WTC11 (cell line): ENCODE measurements at regions not wholly inside any gene's neighbourhood (a gene's known extent, or its start where the extent isn't known, plus 50 kb on each side); places are given as distances from the start of the nearest gene placed in this dataset.

Experiments used
- ATAC-seq: fragments of 200-7000 bp; cut with Tn5 transposase; 2 replicates; pipeline ENCODE4 v1.10.0; 2021; ENCODE audit warnings: mild to moderate bottlenecking, moderate library complexity
- CTCF ChIA-PET: fragments of 300-600 bp; sonication (Branson Sonifier 250); formaldehyde crosslinking; loops from one replicate; lab custom pipeline; 2021; ENCODE audit warnings: antibody characterized with exemption; lab: Charles Lee
- POLR2A ChIA-PET: fragments of 350-600 bp; sonication (Branson Sonifier 250); formaldehyde crosslinking; loops from one replicate; lab custom pipeline; 2021; ENCODE audit warnings: antibody characterized with exemption; lab: Charles Lee
- DNase-seq: peaks from one replicate; pipeline ENCODE4 v3.0.0; 2021; ENCODE audit warnings: low spot score
- H3K27ac Mint-ChIP-seq: 2 replicates; pipeline ENCODE4 v1.8.0; 2021; ENCODE audit warnings: mixed read lengths
- H3K27me3 Mint-ChIP-seq: 2 replicates; pipeline ENCODE4 v1.8.0; 2021; ENCODE audit warnings: low read depth, mild to moderate bottlenecking, moderate library complexity, mixed read lengths
- H3K36me3 Mint-ChIP-seq: 2 replicates; pipeline ENCODE4 v1.8.0; 2021; ENCODE audit warnings: mixed read lengths
- H3K4me1 Mint-ChIP-seq: 2 replicates; pipeline ENCODE4 v1.8.0; 2022; ENCODE audit warnings: mixed read lengths
- H3K4me3 Mint-ChIP-seq: 2 replicates; pipeline ENCODE4 v1.8.0; 2021; ENCODE audit warnings: mild to moderate bottlenecking, moderate library complexity, mixed read lengths
- H3K9me3 Mint-ChIP-seq: 2 replicates; pipeline ENCODE4 v1.8.0; 2021; ENCODE audit warnings: mixed read lengths
- EMX1 ChIP-seq: fragments of 250-450 bp; sonication (Bioruptor Pico); IDR thresholded peaks from 2 replicates; pipeline ENCODE4 v1.8.0; 2021; ENCODE audit warnings: mild to moderate bottlenecking
- FOXP1 ChIP-seq: sonication (generic); formaldehyde crosslinking; IDR thresholded peaks from 2 replicates; pipeline ENCODE4 v1.8.0; 2022; ENCODE audit warnings: missing genetic modification reagents, mild to moderate bottlenecking, moderate library complexity, borderline replicate concordance
- GTF2I ChIP-seq: fragments of 250-450 bp; sonication (Bioruptor Pico); conservative IDR thresholded peaks from 2 replicates; pipeline ENCODE4 v1.4.0; 2021; ENCODE audit warnings: mild to moderate bottlenecking
- MXD4 ChIP-seq: fragments of 250-450 bp; sonication (Bioruptor Pico); IDR thresholded peaks from 2 replicates; pipeline ENCODE4 v1.8.0; 2021; ENCODE audit warnings: mild to moderate bottlenecking, moderate library complexity, borderline replicate concordance
- SP1 ChIP-seq: sonication (generic); formaldehyde crosslinking; conservative IDR thresholded peaks from 2 replicates; pipeline ENCODE4 v1.8.1; 2022; ENCODE audit warnings: missing genetic modification reagents
- TEAD4 ChIP-seq: sonication (generic); formaldehyde crosslinking; IDR thresholded peaks from 2 replicates; pipeline ENCODE4 v1.8.0; 2022; ENCODE audit warnings: mild to moderate bottlenecking, missing genetic modification reagents
- TP53 ChIP-seq: sonication (generic); formaldehyde crosslinking; IDR thresholded peaks from 2 replicates; pipeline ENCODE4 v1.8.1; 2023; ENCODE audit warnings: mild to moderate bottlenecking, missing genetic modification reagents
- ZNF232 ChIP-seq: sonication (generic); formaldehyde crosslinking; IDR thresholded peaks from 2 replicates; pipeline ENCODE4 v1.8.0; 2022; ENCODE audit warnings: mild to moderate bottlenecking, missing genetic modification reagents
- TF ChIP-seq, protein P1 (sequence below): sonication (generic); formaldehyde crosslinking; IDR thresholded peaks from 2 replicates; pipeline ENCODE4 v1.8.1; 2023; ENCODE audit warnings: mild to moderate bottlenecking, moderate library complexity, missing genetic modification reagents
- TF ChIP-seq, protein P2 (sequence below): fragments of 250-450 bp; sonication (Bioruptor Pico); IDR thresholded peaks from 2 replicates; pipeline ENCODE4 v1.9.0; 2021; ENCODE audit warnings: moderate library complexity, mild to moderate bottlenecking, inconsistent platforms, borderline replicate concordance
- TF ChIP-seq, protein P3 (sequence below): sonication (generic); formaldehyde crosslinking; IDR thresholded peaks from 2 replicates; pipeline ENCODE4 v1.8.0; 2022; ENCODE audit warnings: mild to moderate bottlenecking, missing genetic modification reagents
- TF ChIP-seq, protein P4 (sequence below): sonication (generic); formaldehyde crosslinking; conservative IDR thresholded peaks from 2 replicates; pipeline ENCODE4 v1.8.1; 2022; ENCODE audit warnings: mild to moderate bottlenecking, missing genetic modification reagents
- TF ChIP-seq, protein P5 (sequence below): sonication (generic); formaldehyde crosslinking; IDR thresholded peaks from 2 replicates; pipeline ENCODE4 v1.8.1; 2023; ENCODE audit warnings: mild to moderate bottlenecking, missing genetic modification reagents
- TF ChIP-seq, protein P6 (sequence below): sonication (generic); formaldehyde crosslinking; IDR thresholded peaks from 2 replicates; pipeline ENCODE4 v1.8.1; 2023; ENCODE audit warnings: mild to moderate bottlenecking, missing genetic modification reagents
- TF ChIP-seq, protein P7 (sequence below): sonication (generic); formaldehyde crosslinking; IDR thresholded peaks from 2 replicates; pipeline ENCODE4 v1.8.1; 2022; ENCODE audit warnings: mild to moderate bottlenecking, missing genetic modification reagents, moderate library complexity, borderline replicate concordance
- TF ChIP-seq, protein P8 (sequence below): sonication (generic); formaldehyde crosslinking; IDR thresholded peaks from 2 replicates; pipeline ENCODE4 v1.8.0; 2022; ENCODE audit warnings: missing genetic modification reagents

DNA sequence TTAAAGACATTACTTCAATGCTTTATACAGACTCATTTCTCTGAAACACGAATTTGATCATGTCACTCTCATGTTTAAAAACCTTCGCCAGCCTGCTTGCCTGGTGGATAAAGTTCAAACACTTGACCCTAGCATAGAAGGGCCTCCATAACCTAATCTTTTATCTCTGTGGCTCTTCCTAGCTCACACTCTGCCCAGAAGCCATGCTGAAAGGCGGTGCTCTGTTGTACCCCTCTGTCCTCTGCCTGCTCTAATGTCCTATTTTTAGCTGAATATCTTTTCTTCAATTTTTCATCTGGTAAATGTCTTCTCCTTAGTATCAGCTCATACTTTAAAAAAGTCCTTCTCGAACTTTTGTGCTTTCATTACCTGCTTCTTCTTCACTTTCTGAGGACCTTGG lies 302.6 kb upstream of the BOD1L1 start:
- Mint-ChIP-seq H3K27me3 (no peaks in the 10 kb centered on the region; the same call in 1 of the 2 replicates), H3K4me1 (no peaks in the 10 kb centered on the region), H3K36me3 (no peaks in the 10 kb centered on the region), H3K4me3 (no peak overlapping the region), H3K9me3 (no peaks in the 10 kb centered on the region), H3K27ac (no peak overlapping the region)
- ATAC-seq, result no peak
- TF ChIP-seq, protein P1, sequence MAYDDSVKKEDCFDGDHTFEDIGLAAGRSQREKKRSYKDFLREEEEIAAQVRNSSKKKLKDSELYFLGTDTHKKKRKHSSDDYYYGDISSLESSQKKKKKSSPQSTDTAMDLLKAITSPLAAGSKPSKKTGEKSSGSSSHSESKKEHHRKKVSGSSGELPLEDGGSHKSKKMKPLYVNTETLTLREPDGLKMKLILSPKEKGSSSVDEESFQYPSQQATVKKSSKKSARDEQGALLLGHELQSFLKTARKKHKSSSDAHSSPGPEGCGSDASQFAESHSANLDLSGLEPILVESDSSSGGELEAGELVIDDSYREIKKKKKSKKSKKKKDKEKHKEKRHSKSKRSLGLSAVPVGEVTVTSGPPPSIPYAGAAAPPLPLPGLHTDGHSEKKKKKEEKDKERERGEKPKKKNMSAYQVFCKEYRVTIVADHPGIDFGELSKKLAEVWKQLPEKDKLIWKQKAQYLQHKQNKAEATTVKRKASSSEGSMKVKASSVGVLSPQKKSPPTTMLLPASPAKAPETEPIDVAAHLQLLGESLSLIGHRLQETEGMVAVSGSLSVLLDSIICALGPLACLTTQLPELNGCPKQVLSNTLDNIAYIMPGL (CRISPR knock-in tag), result no peak
- TF ChIP-seq, protein P2, sequence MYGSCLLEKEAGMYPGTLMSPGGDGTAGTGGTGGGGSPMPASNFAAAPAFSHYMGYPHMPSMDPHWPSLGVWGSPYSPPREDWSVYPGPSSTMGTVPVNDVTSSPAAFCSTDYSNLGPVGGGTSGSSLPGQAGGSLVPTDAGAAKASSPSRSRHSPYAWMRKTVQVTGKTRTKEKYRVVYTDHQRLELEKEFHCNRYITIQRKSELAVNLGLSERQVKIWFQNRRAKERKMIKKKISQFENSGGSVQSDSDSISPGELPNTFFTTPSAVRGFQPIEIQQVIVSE (CRISPR knock-in tag), result no peak
- TF ChIP-seq TP53 (CRISPR knock-in tag) (no peak), FOXP1 (CRISPR knock-in tag) (no peak), GTF2I (no peak)
- TF ChIP-seq, protein P3, sequence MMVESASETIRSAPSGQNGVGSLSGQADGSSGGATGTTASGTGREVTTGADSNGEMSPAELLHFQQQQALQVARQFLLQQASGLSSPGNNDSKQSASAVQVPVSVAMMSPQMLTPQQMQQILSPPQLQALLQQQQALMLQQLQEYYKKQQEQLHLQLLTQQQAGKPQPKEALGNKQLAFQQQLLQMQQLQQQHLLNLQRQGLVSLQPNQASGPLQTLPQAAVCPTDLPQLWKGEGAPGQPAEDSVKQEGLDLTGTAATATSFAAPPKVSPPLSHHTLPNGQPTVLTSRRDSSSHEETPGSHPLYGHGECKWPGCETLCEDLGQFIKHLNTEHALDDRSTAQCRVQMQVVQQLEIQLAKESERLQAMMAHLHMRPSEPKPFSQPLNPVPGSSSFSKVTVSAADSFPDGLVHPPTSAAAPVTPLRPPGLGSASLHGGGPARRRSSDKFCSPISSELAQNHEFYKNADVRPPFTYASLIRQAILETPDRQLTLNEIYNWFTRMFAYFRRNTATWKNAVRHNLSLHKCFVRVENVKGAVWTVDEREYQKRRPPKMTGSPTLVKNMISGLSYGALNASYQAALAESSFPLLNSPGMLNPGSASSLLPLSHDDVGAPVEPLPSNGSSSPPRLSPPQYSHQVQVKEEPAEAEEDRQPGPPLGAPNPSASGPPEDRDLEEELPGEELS, result no peak
- TF ChIP-seq, protein P4, sequence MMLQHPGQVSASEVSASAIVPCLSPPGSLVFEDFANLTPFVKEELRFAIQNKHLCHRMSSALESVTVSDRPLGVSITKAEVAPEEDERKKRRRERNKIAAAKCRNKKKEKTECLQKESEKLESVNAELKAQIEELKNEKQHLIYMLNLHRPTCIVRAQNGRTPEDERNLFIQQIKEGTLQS (CRISPR knock-in tag), result no peak
- no peak for DNase-seq
- POLR2A ChIA-PET, result interaction anchor here (0.6 kb wide), 1 partner anchor 101 kb away, joined by 4 read pairs; no protein-coding TSS in a partner anchor
- CTCF ChIA-PET, result no interaction called here

DNA sequence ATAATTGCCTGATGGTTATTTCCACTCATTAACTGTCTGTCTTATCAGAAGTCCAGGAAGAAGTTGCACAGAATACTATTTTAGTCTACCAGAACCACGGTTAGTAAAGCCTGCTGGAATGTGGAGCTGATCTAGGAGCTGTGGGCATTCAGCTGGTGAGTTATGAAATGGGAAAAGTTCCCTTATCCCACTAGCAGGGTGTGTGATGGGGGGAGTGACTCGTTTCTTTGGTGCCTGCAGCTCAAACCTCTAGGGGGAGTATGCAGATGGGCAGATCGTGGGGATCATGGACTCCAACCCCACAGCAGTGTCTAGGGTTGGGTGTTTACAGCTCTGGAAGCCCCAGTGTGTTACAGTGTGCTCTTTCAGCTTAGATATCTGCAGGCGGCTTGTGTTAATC lies 305.7 kb upstream of the BOD1L1 start:
- H3K27me3 Mint-ChIP-seq, result no peaks in the 10 kb centered on the region; the same call in 1 of the 2 replicates
- ChIA-PET CTCF (interaction anchor here (1.0 to 1.3 kb wide), 3 partner anchors 19 to 278 kb away, joined by 3 to 4 read pairs (median 3); no protein-coding TSS in a partner anchor), POLR2A (interaction anchor here (0.6 kb wide), 1 partner anchor 57 kb away, joined by 3 read pairs; no protein-coding TSS in a partner anchor)
- DNase-seq, result peak; percentile 16
- no peaks in the 10 kb centered on the region for H3K36me3 Mint-ChIP-seq
- peak; percentile 91 for ATAC-seq
- H3K9me3 Mint-ChIP-seq, result no peaks in the 10 kb centered on the region
- TF ChIP-seq, protein P5, sequence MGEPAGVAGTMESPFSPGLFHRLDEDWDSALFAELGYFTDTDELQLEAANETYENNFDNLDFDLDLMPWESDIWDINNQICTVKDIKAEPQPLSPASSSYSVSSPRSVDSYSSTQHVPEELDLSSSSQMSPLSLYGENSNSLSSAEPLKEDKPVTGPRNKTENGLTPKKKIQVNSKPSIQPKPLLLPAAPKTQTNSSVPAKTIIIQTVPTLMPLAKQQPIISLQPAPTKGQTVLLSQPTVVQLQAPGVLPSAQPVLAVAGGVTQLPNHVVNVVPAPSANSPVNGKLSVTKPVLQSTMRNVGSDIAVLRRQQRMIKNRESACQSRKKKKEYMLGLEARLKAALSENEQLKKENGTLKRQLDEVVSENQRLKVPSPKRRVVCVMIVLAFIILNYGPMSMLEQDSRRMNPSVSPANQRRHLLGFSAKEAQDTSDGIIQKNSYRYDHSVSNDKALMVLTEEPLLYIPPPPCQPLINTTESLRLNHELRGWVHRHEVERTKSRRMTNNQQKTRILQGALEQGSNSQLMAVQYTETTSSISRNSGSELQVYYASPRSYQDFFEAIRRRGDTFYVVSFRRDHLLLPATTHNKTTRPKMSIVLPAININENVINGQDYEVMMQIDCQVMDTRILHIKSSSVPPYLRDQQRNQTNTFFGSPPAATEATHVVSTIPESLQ (CRISPR knock-in tag), result no peak
- no peak for TF ChIP-seq MXD4 (CRISPR knock-in tag)
- TF ChIP-seq SP1 (CRISPR knock-in tag), result no peak
- TF ChIP-seq, protein P6, sequence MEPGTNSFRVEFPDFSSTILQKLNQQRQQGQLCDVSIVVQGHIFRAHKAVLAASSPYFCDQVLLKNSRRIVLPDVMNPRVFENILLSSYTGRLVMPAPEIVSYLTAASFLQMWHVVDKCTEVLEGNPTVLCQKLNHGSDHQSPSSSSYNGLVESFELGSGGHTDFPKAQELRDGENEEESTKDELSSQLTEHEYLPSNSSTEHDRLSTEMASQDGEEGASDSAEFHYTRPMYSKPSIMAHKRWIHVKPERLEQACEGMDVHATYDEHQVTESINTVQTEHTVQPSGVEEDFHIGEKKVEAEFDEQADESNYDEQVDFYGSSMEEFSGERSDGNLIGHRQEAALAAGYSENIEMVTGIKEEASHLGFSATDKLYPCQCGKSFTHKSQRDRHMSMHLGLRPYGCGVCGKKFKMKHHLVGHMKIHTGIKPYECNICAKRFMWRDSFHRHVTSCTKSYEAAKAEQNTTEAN (CRISPR knock-in tag), result no peak
- TF ChIP-seq, protein P7, sequence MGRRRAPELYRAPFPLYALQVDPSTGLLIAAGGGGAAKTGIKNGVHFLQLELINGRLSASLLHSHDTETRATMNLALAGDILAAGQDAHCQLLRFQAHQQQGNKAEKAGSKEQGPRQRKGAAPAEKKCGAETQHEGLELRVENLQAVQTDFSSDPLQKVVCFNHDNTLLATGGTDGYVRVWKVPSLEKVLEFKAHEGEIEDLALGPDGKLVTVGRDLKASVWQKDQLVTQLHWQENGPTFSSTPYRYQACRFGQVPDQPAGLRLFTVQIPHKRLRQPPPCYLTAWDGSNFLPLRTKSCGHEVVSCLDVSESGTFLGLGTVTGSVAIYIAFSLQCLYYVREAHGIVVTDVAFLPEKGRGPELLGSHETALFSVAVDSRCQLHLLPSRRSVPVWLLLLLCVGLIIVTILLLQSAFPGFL (CRISPR knock-in tag), result no peak
- TF ChIP-seq, protein P8, sequence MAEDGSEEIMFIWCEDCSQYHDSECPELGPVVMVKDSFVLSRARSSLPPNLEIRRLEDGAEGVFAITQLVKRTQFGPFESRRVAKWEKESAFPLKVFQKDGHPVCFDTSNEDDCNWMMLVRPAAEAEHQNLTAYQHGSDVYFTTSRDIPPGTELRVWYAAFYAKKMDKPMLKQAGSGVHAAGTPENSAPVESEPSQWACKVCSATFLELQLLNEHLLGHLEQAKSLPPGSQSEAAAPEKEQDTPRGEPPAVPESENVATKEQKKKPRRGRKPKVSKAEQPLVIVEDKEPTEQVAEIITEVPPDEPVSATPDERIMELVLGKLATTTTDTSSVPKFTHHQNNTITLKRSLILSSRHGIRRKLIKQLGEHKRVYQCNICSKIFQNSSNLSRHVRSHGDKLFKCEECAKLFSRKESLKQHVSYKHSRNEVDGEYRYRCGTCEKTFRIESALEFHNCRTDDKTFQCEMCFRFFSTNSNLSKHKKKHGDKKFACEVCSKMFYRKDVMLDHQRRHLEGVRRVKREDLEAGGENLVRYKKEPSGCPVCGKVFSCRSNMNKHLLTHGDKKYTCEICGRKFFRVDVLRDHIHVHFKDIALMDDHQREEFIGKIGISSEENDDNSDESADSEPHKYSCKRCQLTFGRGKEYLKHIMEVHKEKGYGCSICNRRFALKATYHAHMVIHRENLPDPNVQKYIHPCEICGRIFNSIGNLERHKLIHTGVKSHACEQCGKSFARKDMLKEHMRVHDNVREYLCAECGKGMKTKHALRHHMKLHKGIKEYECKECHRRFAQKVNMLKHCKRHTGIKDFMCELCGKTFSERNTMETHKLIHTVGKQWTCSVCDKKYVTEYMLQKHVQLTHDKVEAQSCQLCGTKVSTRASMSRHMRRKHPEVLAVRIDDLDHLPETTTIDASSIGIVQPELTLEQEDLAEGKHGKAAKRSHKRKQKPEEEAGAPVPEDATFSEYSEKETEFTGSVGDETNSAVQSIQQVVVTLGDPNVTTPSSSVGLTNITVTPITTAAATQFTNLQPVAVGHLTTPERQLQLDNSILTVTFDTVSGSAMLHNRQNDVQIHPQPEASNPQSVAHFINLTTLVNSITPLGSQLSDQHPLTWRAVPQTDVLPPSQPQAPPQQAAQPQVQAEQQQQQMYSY (CRISPR knock-in tag), result no peak
- no peak for TF ChIP-seq EMX1
- no peak for TF ChIP-seq ZNF232
- TF ChIP-seq, protein P4 (CRISPR knock-in tag), result no peak
- no peak for TF ChIP-seq TEAD4 (CRISPR knock-in tag)
- no peak overlapping the region for H3K4me3 Mint-ChIP-seq
- H3K27ac Mint-ChIP-seq, result no peak overlapping the region
- H3K4me1 Mint-ChIP-seq, result peaks cover 2% of the 10 kb centered on the region; the same call in 1 of the 2 replicates
